HG02970 (cell line): ENCODE measurements at regions not wholly inside any gene's neighbourhood (a gene's known extent, or its start where the extent isn't known, plus 50 kb on each side); places are given as distances from the start of the nearest gene placed in this dataset.

Experiments
- ATAC-seq: cut with Tn5 transposase; IDR thresholded peaks from one replicate; pipeline ENCODE4 v1.9.1; 2021; ENCODE audit warnings: mild to moderate bottlenecking, moderate library complexity, moderate number of reproducible peaks; ENCODE audit not compliant: unreplicated experiment, low FRiP score

- ATAC-seq = no peak
Observed at GRCh38 chr15:48031973-48032372, 88.8 kb upstream of the SLC24A5 start.

- ATAC-seq = no peak
Observed at GRCh38 chr15:48032911-48033310, 87.9 kb upstream of the SLC24A5 start.

- ATAC-seq = no peak
Observed at GRCh38 chr15:48038221-48038620, 82.6 kb upstream of the SLC24A5 start.

GRCh38 chr15:48040166-48040817 lies 80.5 kb upstream of the SLC24A5 start:
- no peak for ATAC-seq

- no peak for ATAC-seq
Observed at GRCh38 chr15:48041454-48041853, 79.3 kb upstream of the SLC24A5 start.

- ATAC-seq = no peak
Observed at GRCh38 chr15:48046813-48047438, 73.9 kb upstream of the SLC24A5 start.

- ATAC-seq = no peak
Observed at GRCh38 chr15:48049736-48050135, 71.1 kb upstream of the SLC24A5 start.

- ATAC-seq = no peak
Observed at GRCh38 chr15:48052946-48053345, 67.8 kb upstream of the SLC24A5 start.

- no peak for ATAC-seq
Observed at GRCh38 chr15:48058371-48058770, 62.4 kb upstream of the SLC24A5 start.

- ATAC-seq = no peak
Observed at GRCh38 chr15:48059791-48060190, 61.0 kb upstream of the SLC24A5 start.

GRCh38 chr15:48060396-48060795 lies 60.4 kb upstream of the SLC24A5 start:
- ATAC-seq = no peak

- ATAC-seq = no peak
Observed at GRCh38 chr15:48061605-48062004, 59.2 kb upstream of the SLC24A5 start.

- no peak for ATAC-seq
Observed at GRCh38 chr15:48062148-48062872, 58.5 kb upstream of the SLC24A5 start.

- no peak for ATAC-seq
Observed at GRCh38 chr15:48063411-48063985, 57.3 kb upstream of the SLC24A5 start.

- ATAC-seq = no peak
Observed at GRCh38 chr15:48064421-48064820, 56.4 kb upstream of the SLC24A5 start.

GRCh38 chr15:48066456-48066855 lies 54.3 kb upstream of the SLC24A5 start:
- ATAC-seq = no peak
